ENCODE measurements at regions not wholly inside any gene's neighbourhood (a gene's known extent, or its start where the extent isn't known, plus 50 kb on each side); places are given as distances from the start of the nearest gene placed in this dataset.

- TF ChIP-seq CTCF (IDR thresholded peaks at IDR 0.05) (no peak), POLR2AphosphoS5 (IDR thresholded peaks at IDR 0.05) (no peak)
Observed at GRCh38 chr15:70355275-70355795, 257.6 kb upstream of the TLE3 start.
